Suprapubic skin (tissue), 4 donors: ENCODE measurements at regions not wholly inside any gene's neighbourhood (a gene's known extent, or its start where the extent isn't known, plus 50 kb on each side); places are given as distances from the start of the nearest gene placed in this dataset.

Source experiments
- DNase-seq, 2 donors: peaks; one replicate each; pipeline ENCODE4 v3.0.0-alpha.2; 2019; ENCODE audit warnings: low spot score in 2 of 2
- H3K27ac ChIP-seq: fragments of 200-600 bp; sonication (generic); one replicate; pipeline ENCODE4 v1.5.1; 2019
- H3K27me3 ChIP-seq: fragments of 200-600 bp; sonication (generic); one replicate; pipeline ENCODE4 v1.5.1; 2019
- H3K36me3 ChIP-seq: fragments of 200-600 bp; sonication (generic); one replicate; pipeline ENCODE4 v1.5.1; 2019
- H3K4me1 ChIP-seq: fragments of 200-600 bp; sonication (generic); one replicate; pipeline ENCODE4 v1.5.1; 2019
- H3K4me3 ChIP-seq: fragments of 200-600 bp; sonication (generic); one replicate; pipeline ENCODE4 v1.5.1; 2019; ENCODE audit warnings: mild to moderate bottlenecking
- H3K9me3 ChIP-seq: fragments of 200-600 bp; sonication (generic); one replicate; pipeline ENCODE4 v1.5.1; 2019
- CTCF ChIP-seq, 2 donors: fragments of 200-600 bp in 1 of 2; fragments of 450-650 bp in 1 of 2; sonication (generic) in 1 of 2; IDR thresholded peaks; one replicate each; pipeline ENCODE4 v1.5.1; 2016 to 2019; ENCODE audit warnings: antibody characterized with exemption in 2 of 2, mild to moderate bottlenecking in 1 of 2, moderate library complexity in 1 of 2
- EP300 ChIP-seq: sonication (generic); formaldehyde crosslinking; IDR thresholded peaks from one replicate; pipeline ENCODE4 v1.6.1; 2017; ENCODE audit warnings: antibody characterized with exemption
- POLR2A ChIP-seq, 2 donors: fragments of 450-650 bp; IDR thresholded peaks; one replicate each; pipeline ENCODE4 v1.6.1; 2017; ENCODE audit warnings: antibody characterized with exemption in 2 of 2, mild to moderate bottlenecking in 2 of 2, moderate library complexity in 2 of 2
- POLR2AphosphoS5 ChIP-seq, 3 donors: sonication (generic); formaldehyde crosslinking; IDR thresholded peaks; one replicate each; pipeline ENCODE4 v1.6.1; 2017; ENCODE audit warnings: antibody characterized with exemption in 3 of 3
- WGBS: methylation state at CpG from one replicate; pipeline ENCODE4 v1.1.5; 2018; 5-methylcytosine and 5-hydroxymethylcytosine counted together

GRCh38 chr9:30012622-30013021 lies 2371.8 kb upstream of the ACO1 start:
- Histone ChIP-seq H3K36me3 (no peaks in the 10 kb centered on the region), H3K27me3 (no peaks in the 10 kb centered on the region), H3K4me3 (no peak overlapping the region), H3K4me1 (no peaks in the 10 kb centered on the region), H3K27ac (no peak overlapping the region), H3K9me3 (no peaks in the 10 kb centered on the region)
- TF ChIP-seq POLR2A (IDR thresholded peaks at IDR 0.05) (no peak), POLR2AphosphoS5 (IDR thresholded peaks at IDR 0.05) (no peak), CTCF (IDR thresholded peaks at IDR 0.05) (no peak), EP300 (no peak)
- no peak for DNase-seq

DNA sequence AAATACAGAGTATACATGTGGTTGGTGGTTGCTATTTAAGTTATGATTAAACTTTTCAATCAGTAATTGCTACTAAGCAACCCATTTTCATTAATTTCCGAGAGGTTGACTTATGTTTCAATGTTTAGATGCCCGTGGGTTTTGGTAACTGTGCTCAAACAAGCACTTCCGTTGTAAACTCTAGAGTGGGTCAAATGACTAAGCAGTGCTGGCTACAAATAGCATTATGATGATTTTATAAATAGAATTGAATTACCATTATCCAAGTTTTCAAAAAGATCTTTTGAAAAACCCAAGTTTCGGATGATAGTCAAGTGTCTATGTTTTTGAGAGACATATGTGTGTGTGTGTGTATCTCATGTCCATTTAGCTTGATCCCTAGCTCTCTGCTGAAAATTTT lies 2369.4 kb upstream of the ACO1 start:
- no peak for TF ChIP-seq POLR2AphosphoS5 (IDR thresholded peaks at IDR 0.05)
- TF ChIP-seq EP300: no peak
- no peak for TF ChIP-seq POLR2A (IDR thresholded peaks at IDR 0.05)
- no peak for TF ChIP-seq CTCF (IDR thresholded peaks at IDR 0.05)
- no peak overlapping the region for H3K4me3 ChIP-seq
- H3K27me3 ChIP-seq: no peaks in the 10 kb centered on the region
- DNase-seq: no peak
- no peaks in the 10 kb centered on the region for H3K4me1 ChIP-seq
- H3K27ac ChIP-seq: no peak overlapping the region
- no peaks in the 10 kb centered on the region for H3K36me3 ChIP-seq
- WGBS: 74% methylated on average over 4 of the region's 4 CpGs
- H3K9me3 ChIP-seq: no peaks in the 10 kb centered on the region

DNA sequence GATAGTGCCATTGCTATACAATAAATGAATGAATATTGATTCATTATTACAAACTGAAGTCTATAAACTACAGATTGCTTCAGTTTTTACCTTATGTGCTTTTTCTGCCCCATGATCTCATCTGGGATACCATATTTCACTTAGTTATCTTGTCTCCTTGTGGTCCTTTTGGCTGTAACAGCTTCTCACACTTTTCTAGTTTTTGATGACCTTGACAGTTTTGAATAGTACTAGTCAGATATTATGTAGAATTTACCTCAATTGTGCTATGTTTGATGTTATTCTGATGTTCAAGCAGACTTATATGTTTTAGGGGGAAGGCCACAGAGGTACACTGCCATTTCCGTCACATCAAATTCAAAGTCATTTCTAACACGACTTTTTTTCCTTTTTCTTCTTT lies 2364.3 kb upstream of the ACO1 start:
- 74% methylated on average over 2 of the region's 2 CpGs for WGBS
- H3K4me1 ChIP-seq: no peaks in the 10 kb centered on the region
- H3K36me3 ChIP-seq: no peaks in the 10 kb centered on the region
- no peak overlapping the region for H3K27ac ChIP-seq
- DNase-seq: no peak
- no peaks in the 10 kb centered on the region for H3K9me3 ChIP-seq
- H3K4me3 ChIP-seq: no peak overlapping the region
- no peaks in the 10 kb centered on the region for H3K27me3 ChIP-seq
- TF ChIP-seq CTCF (IDR thresholded peaks at IDR 0.05) (no peak), EP300 (no peak), POLR2AphosphoS5 (IDR thresholded peaks at IDR 0.05) (no peak), POLR2A (IDR thresholded peaks at IDR 0.05) (no peak)

DNA sequence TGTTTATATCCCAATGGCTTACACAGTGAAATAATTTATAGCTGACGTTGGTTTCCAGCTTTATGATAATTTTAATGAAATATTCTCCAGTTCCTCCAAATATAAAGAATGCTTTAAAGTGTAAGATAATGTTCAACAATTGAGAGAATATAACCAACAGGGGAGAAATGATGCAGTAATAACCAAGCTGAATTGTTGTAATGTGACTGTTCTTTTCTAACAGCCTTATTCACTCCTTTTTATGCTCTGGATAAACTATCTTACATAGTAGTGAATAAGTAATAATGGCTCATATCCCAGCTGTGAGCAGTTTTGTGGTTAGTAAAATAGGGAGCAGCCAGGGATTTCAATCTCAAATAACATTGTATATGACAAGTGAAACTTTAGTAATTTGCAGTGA lies 2348.7 kb upstream of the ACO1 start:
- TF ChIP-seq CTCF (IDR thresholded peaks at IDR 0.05) (no peak), POLR2A (IDR thresholded peaks at IDR 0.05) (no peak), POLR2AphosphoS5 (IDR thresholded peaks at IDR 0.05) (no peak), EP300 (no peak)
- Histone ChIP-seq H3K36me3 (no peaks in the 10 kb centered on the region), H3K4me1 (no peaks in the 10 kb centered on the region), H3K27me3 (no peaks in the 10 kb centered on the region), H3K27ac (no peak overlapping the region), H3K9me3 (peaks cover 5% of the 10 kb centered on the region), H3K4me3 (no peak overlapping the region)
- DNase-seq: no peak
- 79% methylated on average over 1 of the region's 1 CpG for WGBS

DNA sequence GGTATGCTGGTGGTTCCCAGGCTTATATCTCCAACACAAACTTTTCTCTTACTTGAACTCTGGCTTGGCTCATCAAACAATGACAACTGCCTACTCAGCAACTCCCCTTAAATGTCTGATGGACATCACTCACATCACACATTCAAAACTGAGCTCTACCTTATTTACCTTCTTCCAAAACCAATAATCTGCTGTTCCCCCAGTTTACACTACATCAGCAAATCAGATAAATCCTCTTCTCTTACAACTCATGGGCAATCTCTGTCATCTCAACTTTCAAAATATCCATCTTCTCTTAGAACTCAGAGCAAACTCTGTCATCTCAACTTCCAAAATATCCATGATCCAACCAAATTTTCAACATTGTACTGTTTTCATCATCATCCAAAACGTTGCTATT lies 2347.9 kb upstream of the ACO1 start:
- WGBS: 55% methylated on average over 1 of the region's 1 CpG
- Histone ChIP-seq H3K27me3 (no peaks in the 10 kb centered on the region), H3K36me3 (no peaks in the 10 kb centered on the region), H3K9me3 (peaks cover 5% of the 10 kb centered on the region), H3K4me1 (no peaks in the 10 kb centered on the region), H3K27ac (no peak overlapping the region), H3K4me3 (no peak overlapping the region)
- TF ChIP-seq CTCF (IDR thresholded peaks at IDR 0.05) (no peak), EP300 (no peak), POLR2AphosphoS5 (IDR thresholded peaks at IDR 0.05) (no peak), POLR2A (IDR thresholded peaks at IDR 0.05) (no peak)
- no peak for DNase-seq
